Skeletal muscle cell (primary cell): ENCODE measurements at regions not wholly inside any gene's neighbourhood (a gene's known extent, or its start where the extent isn't known, plus 50 kb on each side); places are given as distances from the start of the nearest gene placed in this dataset.
A peak's percentile ranks its signal among the peaks of the same experiment; 100 is the strongest.

Source experiments
- DNase-seq: peaks from one replicate; pipeline ENCODE4 v3.0.0-alpha.2; 2010; ENCODE audit warnings: low read depth
- H3K4me3 ChIP-seq: 2 replicates; pipeline ENCODE4 v1.5.1; 2011; ENCODE audit warnings: low read depth, mild to moderate bottlenecking, control low read depth, low read length, moderate library complexity

DNA sequence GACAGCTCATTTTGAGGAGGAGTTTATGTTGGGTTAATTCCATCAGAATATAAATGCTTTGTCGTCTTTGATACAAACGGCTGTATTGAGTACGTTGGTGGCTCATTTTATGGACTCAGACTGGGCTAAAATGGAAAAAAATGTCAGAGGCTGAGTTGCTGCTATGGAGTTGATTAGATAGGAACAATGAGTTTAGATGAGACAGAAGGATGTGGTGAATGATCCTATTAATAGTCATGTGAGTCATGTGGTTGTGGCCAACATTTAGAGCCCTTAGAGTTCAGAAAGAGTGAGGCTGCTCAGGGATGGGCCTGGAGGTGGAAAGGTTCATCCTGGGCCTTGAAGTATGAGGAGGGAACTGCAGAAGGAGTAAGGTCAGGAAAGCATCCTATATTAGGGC, 434.2 kb downstream of the MEIS1 start:
- DNase-seq = peak; percentile 74
- H3K4me3 ChIP-seq = no peak overlapping the region

DNA sequence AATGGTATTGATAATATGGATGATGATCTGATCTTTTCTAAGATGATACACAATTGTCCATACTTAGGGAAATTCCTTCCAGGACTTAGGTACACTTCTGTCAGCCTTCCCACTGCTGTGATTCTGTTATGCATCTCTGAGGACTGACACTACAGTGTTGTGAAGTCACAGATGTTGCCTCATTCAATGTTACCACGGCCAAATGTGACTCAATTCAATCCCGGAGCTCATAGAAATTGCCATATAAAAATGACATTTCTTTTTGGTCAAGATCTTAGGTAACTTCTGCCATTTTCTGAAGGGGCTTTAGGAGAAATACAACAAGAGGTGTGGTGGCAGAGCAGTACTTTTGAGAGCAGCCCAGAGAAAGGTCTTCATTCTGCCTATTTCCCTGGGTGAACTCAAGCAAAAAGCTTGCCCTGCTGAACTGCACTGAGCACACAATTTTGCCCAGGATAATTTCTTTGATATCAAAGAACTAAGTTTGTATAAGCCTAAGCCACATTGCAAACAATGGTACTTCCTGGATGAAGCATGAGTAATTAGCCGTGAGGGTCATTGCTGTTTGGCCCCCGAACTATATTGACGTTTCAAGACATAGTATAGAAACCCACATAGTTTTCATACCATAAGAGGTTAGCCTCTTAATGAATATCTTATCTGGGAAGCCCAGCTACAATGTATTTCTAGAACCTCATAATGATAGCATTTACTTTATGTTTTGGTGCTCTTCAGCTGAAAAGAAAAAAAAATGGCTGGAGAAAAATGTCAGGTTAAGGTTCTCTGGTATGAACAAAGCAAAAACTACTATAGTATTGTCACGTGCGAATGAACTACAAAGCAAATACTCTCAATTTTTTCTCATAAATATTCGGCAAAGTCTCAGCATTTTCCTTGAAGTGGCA, 437.4 kb downstream of the MEIS1 start:
- no peak for DNase-seq
- no peak overlapping the region for H3K4me3 ChIP-seq

DNA sequence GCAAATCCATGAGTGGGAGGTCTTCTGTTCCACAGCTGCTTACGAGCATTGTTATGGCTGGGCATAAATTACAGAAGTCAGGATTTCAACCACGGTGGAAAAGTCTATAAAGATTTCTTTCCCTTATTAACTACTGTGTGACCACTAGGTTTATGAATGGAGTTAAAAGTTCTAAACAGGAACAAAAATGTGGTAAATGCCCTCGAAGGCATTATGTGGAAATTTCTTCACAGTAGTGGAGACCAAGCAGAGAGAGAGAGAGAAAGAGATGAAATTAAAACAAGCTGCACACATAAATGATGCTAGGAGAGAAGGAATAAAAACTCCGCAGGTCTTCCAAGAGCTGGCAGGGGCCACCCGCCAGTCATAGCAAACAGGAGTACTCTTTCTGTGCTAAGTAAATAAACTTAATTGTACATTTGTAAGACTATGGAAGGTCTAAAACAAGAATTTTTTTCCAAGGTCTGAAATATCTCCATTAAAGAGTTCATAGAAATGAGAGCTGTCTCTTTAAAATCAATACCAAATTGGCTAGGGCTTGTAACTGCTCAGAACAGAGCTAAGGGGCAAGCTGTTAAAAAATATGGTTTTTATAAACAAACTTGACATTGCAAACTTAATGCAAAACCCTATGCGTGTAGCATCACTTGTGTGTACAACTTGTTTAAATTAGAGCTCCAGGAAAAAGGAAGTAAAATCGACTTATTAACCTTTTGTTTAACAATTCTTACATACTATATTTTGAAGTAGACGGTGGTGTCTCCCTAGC, 438.2 kb downstream of the MEIS1 start:
- H3K4me3 ChIP-seq = no peak overlapping the region
- no peak for DNase-seq

DNA sequence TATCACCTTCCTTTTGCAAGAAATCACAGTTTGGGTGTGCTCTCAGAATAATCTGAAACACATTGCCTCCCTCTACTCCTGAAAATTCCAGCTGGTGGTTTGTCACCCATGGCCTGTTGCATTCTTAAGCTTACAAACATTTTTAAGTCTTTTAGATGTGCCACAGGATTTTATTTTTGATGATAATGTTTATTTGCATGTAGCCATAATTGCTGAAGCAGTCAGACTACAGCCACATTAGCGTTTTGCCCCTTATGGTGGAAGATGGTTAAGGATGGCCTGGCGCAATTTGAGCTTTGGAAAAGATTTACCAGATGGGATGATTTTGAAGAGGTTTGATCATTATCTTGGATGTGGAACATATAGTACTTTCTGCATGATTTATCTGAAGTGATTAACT, 439.5 kb downstream of the MEIS1 start:
- no peak overlapping the region for H3K4me3 ChIP-seq

DNA sequence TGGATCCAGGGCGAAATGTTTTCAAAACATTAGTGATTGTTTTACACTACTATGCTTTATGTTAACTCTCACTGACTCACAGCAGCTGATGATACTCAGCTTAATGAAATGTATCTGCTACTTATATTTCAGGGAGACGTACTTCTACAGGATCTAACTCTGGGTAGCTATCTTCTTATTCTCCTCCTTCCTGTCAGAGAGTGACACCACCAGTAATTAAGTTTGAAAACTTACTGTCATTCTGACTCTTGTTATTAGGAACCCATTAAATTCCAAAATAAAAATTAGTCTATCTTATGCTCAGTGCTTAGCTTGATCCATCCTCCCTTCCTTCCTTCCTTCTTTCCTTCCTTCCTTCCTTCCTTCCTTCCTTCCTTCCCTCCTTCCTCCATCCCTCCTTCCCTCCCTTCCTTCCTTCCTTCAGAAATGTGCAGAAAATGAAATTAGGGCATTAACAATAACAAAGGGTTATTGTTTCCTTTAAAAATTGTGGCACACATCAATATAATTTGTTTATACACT, 441.1 kb downstream of the MEIS1 start:
- no peak for DNase-seq
- no peak overlapping the region for H3K4me3 ChIP-seq

More for the DNA sequence above, 439.5 kb downstream of the MEIS1 start:
- no peak for DNase-seq

DNA sequence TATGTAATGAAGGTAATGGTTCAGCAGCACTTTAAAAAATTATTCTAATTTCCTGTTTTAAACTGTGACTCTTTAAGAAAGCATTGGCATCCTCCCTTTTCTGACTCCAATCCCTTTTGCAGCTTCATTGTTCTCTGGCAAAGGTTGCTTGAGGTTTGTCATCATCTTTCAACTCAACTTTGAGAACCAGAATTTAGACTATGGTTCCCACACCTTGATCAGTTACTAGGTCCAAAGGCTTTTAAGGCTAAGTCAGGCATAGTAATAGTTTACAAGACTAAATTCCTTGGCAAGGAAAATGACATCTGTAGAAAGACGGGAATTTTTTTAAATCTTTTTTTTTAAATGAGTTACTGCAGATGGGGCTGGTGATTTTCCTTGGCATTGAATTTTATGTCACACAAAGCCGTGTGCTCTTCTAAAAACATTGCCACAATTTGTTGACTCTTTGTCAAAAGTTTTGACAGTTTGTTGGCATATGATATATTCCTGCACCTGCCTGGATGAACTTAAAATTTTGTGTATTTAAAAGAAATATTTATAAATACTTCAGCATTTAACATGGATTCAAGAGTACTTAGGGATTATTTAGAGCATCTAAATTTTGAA, 451.0 kb downstream of the MEIS1 start:
- no peak for DNase-seq

DNA sequence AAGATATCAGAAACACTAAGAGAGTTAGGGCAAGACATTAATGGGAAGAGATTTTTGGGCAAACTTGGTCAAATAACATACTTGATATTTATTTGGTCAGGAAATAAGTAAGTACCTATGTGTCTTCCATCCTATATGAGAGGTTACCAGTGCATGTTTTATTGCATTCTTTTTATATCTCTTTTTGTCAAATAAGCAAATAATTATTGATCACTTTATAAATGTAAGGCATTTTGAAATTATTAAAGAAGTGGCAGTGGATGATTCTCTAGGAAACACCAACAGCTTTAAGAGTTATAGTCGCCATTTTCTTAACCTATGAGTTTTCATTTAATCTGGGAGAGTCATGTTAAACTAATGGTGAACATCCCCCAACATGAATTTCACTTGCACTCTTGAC, 453.3 kb downstream of the MEIS1 start:
- DNase-seq = no peak

More for the DNA sequence above, 451.0 kb downstream of the MEIS1 start:
- no peak overlapping the region for H3K4me3 ChIP-seq

DNA sequence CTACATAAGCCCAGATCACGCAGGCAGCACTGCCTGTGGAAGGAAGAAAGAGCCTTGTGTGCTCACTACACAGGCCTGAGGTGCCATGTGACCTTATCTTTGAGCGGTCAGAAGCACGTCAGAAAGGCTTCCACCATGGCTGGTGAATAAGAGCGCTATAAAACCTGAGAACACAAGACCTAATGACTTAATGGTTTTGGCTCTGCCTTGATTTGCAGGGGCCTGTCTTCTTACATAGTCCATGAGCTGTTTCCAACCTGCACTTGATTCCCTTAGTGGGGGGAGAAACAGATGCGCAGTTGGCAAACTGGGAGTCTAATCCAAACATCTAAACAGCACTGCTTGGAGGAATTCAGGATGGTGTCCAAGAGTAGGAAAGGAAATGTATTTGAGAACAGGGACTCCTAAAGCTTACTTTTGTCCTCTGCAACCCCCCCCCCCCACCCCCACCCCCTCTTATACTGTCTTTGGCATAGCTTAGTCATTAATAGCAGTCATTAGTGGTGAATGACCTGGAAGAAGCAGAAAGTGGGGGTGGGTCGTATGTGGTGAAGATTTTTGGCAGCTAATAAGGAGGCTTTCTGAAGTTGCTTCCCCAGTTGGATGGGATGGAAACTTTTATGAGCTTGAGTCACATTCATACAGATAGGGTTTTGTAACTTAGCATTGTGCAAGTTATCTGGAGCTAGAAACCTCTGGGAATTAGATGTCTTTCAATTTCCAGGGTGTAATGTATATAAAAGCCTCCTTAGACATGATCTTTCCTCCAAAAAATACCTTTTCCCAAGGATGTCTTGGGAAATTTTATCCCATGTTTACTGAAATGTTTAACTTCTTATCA, 454.1 kb downstream of the MEIS1 start:
- H3K4me3 ChIP-seq = no peak overlapping the region
- peak; percentile 100 for DNase-seq

More for the DNA sequence above, 453.3 kb downstream of the MEIS1 start:
- no peak overlapping the region for H3K4me3 ChIP-seq

DNA sequence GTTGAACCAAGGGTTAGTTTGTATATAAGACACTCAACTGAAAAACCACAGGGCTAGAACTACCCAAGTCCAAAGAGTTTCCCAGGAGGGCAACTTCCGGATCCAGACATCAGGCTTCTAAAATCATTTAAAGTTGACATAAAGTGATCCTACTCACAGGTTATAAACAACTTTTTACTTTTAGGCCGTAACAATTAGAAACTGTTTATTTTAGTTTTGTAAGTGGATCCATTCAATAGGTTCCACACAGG, 454.6 kb downstream of the MEIS1 start:
- no peak for DNase-seq

DNA sequence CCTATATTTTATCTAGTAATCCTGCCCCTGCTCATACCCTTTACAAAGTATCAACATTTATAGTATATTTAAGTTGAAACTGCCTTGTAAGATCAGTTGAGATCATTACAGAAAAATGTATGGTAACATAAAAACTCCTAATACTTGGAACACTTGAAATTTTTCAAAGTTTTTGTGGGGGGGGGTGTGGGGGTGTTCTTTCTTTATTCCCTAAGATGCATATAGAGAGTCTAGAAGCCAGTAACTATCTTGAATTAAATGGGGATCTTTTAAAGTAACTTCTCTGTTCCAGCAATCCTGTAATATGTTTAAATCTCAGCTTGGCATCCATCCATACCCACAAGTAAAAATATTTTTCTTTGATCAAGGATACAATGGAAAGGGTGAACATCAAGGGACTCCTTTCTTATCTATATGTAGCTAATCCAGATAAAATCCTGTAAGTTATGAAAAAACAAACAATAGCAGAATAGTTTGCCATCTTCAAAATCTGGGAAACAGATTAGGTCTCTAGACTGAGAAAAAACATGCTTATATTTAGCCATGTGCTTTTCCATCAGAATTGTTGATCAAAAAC, 455.3 kb downstream of the MEIS1 start:
- no peak for DNase-seq
- H3K4me3 ChIP-seq = no peak overlapping the region

More for the DNA sequence above, 454.6 kb downstream of the MEIS1 start:
- H3K4me3 ChIP-seq = no peak overlapping the region

DNA sequence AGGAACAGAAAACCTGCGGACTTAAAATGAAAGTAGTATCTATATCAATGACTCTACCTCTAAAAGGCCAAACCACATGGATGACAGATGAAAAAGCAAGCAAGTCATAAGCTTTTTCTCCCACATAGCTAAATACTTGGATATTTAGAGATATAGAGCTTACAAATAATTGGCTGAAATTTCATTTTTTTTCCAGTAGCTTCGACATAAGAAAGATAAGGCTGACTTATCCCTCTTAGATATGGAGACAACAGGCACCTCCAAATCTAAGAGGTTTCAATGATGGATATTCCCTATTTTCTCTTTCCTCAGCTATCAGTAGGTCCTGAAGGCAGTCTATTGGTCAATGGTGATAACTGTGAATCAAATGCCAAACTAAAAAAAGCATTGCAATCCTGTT, 460.3 kb downstream of the MEIS1 start:
- no peak overlapping the region for H3K4me3 ChIP-seq
- DNase-seq = no peak

DNA sequence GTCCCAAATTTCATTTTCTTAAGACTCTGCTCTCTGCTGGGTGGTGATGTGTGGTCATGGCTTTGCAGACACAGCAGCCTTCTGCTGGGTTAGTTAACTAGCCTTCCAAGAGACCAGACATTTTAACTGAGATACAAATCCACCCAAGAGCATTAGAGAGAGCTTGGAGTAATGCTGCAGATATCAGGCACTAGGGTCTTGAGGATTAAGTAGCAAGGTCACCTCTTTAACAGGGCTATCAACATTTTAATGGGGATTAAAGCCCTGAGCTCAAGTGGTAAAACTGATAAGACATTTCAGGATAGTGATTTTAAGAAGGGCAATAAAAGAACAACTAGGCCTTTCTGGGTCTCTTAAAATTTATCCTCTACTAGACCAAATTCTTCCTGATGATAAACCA, 461.2 kb downstream of the MEIS1 start:
- no peak for DNase-seq
- H3K4me3 ChIP-seq = no peak overlapping the region

DNA sequence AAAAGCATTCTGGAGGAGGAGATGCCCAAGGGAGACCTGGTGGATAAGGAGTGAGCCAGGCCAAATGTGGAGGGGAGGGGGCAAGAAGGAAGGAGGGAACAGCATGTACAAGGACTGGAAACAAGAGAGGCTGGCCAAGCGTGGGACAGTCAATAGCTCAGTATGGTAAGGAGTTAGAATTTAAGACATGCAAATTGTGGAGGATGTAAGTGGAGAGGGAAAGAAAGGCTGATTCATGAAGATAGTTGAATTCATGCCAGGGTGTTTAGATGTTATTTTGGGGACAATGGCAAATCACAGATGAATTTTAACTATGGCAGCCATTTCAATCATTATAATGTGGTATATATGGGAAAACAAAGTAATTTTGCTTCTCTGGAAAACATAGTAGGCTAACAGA, 462.3 kb downstream of the MEIS1 start:
- H3K4me3 ChIP-seq = no peak overlapping the region
- peak; percentile 62 for DNase-seq

DNA sequence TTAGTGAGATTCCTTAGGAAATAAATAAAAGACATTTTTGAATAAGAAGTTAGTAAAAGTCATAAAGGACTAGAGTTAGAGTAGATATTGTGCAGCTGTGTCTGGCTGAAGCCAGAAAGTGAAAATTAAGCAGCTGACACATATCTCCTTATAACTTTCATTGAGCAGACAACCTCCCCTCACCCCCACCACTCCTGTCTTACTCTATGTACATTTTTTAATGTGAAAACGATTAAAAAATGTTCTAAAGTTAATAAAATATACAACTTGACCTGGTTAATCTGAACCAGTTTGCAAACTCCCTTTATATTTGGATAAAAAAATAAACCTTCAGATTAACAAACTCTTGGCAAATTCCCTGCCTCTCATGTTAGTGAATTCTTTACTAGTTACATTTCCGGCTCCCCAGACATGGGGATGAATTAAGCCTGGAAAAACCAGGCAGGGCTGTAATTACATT, 462.8 kb downstream of the MEIS1 start:
- no peak overlapping the region for H3K4me3 ChIP-seq
- no peak for DNase-seq

DNA sequence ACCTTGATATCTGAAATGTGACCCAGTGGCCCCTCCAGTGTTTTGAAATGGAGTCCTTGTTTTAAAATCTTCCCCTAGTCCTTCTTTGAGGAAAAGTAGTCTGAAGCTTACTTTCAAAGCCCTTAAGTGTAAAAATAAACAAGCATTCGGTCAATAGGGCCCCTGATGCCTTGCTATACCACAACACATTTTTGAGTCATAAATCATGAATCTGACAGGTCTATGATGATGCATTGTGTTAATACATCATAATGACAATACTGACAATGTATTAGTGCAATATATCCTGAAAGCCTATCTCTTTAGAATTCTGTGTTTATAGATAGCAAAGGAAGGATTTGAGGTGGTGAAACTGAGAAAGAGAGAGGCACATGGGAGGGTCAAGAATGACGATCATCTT, 464.2 kb downstream of the MEIS1 start:
- no peak for DNase-seq
- no peak overlapping the region for H3K4me3 ChIP-seq

DNA sequence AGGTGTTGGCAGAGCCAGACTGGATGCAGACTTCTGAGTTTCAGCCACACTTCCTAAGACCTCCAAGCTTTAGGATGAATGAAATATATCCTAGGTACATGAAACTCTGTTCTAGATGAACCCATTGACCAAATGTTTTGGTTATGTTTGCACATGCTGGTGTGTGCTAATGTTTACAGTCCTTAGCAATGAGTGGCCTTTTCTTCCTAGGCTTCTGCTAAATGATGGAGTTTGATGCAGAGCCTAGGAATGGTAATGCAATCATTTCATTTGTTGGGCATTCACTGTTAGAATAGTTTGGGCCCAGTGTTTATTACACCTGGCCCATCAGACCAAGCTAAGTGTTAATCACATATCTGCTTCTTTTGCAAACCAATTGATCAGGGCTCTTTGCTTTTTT, 464.7 kb downstream of the MEIS1 start:
- no peak for DNase-seq
- no peak overlapping the region for H3K4me3 ChIP-seq

DNA sequence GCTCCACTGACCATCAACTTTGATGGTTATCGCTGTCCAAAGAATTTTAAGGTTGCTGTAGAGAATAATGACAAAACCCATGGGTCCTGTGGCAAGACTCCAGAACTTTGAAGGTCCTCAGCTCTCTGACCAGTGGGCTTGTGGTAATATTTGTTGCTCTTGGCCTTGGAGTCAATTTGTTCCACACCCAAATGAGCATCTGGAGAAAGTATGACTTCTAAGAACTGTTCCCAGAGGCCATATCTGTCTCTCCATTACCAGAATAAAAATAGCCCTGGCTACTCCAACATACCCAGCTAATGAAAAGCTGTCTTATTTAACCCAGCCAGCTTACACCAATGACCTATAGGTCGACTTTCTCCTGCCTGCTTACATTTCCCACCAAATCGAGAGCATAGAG, 466.4 kb downstream of the MEIS1 start:
- no peak overlapping the region for H3K4me3 ChIP-seq
- DNase-seq = no peak

DNA sequence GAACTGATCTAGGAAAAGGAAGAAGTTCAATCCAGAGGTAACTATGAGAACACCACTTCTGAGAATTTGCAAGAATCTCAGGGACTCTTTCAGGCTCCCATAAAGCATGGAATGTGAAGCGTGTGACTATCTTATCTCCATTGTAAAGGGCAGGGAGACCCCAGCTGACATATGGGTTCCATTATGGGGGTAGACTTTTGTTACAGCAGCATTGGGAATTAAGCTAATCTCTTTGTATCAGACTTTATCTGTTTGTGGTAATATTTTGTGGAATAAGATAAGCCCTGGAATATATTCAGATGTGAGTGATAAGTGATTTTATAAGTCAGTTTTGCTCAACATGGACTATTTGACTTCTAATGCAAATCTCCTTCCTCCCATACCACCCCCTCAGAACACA, 468.3 kb downstream of the MEIS1 start:
- DNase-seq = no peak

More for the DNA sequence above, 468.3 kb downstream of the MEIS1 start:
- no peak overlapping the region for H3K4me3 ChIP-seq
